Neural crest cell (in vitro differentiated cells): ENCODE measurements at regions not wholly inside any gene's neighbourhood (a gene's known extent, or its start where the extent isn't known, plus 50 kb on each side); places are given as distances from the start of the nearest gene placed in this dataset.

Experiments used
- DNase-seq: peaks from one replicate; pipeline ENCODE4 v3.0.0; 2021; ENCODE audit warnings: low read depth, mixed read lengths, low spot score
- H3K27ac Mint-ChIP-seq: one replicate; pipeline ENCODE4 v1.8.0; 2021; ENCODE audit warnings: mild to moderate bottlenecking, mixed read lengths; ENCODE audit not compliant: unreplicated experiment
- H3K27me3 Mint-ChIP-seq: 2 replicates; pipeline ENCODE4 v1.8.0; 2021; ENCODE audit warnings: low read depth, mild to moderate bottlenecking, mixed read lengths
- H3K36me3 Mint-ChIP-seq: 2 replicates; pipeline ENCODE4 v1.8.0; 2021; ENCODE audit warnings: low read depth, mild to moderate bottlenecking, mixed read lengths
- H3K4me1 Mint-ChIP-seq: 2 replicates; pipeline ENCODE4 v1.8.0; 2021; ENCODE audit warnings: mixed read lengths
- H3K4me3 Mint-ChIP-seq: one replicate; pipeline ENCODE4 v1.8.0; 2021; ENCODE audit warnings: mild to moderate bottlenecking, mixed read lengths
- H3K9me3 Mint-ChIP-seq: 2 replicates; pipeline ENCODE4 v1.8.0; 2021; ENCODE audit warnings: mixed read lengths
- TF ChIP-seq, protein P1 (sequence below): fragments of 200-600 bp; sonication (generic); conservative IDR thresholded peaks from 2 replicates; pipeline ENCODE4 v1.5.0; 2021; ENCODE audit warnings: antibody characterized with exemption, mild to moderate bottlenecking

DNA sequence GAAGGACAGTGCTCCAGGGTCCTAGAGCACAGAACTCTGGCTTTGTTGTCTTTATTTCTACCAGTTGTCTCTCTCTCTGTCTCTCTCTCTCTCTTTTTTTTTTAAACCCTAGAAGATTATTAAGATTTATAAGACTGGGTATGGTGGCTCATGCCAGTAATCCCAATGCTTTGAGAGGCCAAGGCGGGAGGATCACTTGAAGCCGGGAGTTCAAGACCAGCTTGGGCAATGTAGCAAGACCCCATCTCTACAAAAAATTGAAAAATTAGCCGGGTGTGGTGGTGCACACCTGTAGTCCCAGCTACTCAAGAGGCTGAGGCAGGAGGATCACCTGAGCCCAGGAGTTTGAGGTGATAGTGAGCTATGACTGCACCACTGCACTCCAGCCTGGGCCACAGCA is 65.0 kb upstream of the ABL1 start:
- TF ChIP-seq, protein P1, sequence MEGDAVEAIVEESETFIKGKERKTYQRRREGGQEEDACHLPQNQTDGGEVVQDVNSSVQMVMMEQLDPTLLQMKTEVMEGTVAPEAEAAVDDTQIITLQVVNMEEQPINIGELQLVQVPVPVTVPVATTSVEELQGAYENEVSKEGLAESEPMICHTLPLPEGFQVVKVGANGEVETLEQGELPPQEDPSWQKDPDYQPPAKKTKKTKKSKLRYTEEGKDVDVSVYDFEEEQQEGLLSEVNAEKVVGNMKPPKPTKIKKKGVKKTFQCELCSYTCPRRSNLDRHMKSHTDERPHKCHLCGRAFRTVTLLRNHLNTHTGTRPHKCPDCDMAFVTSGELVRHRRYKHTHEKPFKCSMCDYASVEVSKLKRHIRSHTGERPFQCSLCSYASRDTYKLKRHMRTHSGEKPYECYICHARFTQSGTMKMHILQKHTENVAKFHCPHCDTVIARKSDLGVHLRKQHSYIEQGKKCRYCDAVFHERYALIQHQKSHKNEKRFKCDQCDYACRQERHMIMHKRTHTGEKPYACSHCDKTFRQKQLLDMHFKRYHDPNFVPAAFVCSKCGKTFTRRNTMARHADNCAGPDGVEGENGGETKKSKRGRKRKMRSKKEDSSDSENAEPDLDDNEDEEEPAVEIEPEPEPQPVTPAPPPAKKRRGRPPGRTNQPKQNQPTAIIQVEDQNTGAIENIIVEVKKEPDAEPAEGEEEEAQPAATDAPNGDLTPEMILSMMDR = no peak
- peaks cover 40% of the 10 kb centered on the region for H3K4me1 Mint-ChIP-seq
- peaks cover 3% of the 10 kb centered on the region for H3K9me3 Mint-ChIP-seq
- DNase-seq = no peak
- H3K36me3 Mint-ChIP-seq = peaks cover 12% of the 10 kb centered on the region
- H3K4me3 Mint-ChIP-seq = no peak overlapping the region
- H3K27ac Mint-ChIP-seq = no peak overlapping the region
- no peaks in the 10 kb centered on the region for H3K27me3 Mint-ChIP-seq

DNA sequence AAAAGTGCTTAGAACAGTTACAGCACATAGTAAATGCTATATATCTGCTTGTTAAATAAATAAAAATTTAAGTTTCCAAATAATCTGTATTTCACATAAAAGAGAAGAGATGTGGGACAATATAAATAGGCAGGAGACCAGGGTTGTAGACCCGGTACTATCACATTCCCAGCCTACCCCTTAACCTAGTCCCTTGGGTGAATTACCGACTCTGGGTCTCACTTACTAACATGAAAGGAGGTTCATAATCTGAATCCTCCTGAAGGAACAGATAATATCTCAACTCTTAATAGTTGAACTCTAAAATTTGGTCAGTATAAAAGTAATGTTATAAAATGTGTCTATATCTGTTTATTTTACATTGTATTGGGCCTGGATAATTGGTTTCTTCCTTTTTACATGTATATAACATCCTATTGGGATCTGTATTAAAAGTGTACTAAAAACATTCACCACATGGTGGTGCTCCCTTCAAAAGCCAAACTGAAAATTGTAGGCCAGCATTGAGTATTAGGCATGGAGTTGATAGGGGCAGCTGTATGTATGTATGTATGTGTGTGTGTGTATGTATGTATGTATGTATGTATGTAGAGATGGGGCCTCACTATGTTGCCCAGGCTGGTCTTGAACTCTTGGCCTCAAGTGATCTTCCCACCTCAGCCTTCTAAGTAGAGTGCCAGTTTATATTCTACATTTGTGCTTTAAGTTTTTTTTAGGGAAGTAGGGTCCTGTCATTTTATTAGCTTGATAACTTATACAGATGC is 64.2 kb upstream of the ABL1 start:
- no peaks in the 10 kb centered on the region for H3K27me3 Mint-ChIP-seq
- H3K4me3 Mint-ChIP-seq = no peak overlapping the region
- peaks cover 18% of the 10 kb centered on the region for H3K36me3 Mint-ChIP-seq
- H3K27ac Mint-ChIP-seq = no peak overlapping the region
- peaks cover 9% of the 10 kb centered on the region for H3K9me3 Mint-ChIP-seq
- H3K4me1 Mint-ChIP-seq = peaks cover 33% of the 10 kb centered on the region
- TF ChIP-seq, protein P1 = peak; percentile 73
- DNase-seq = no peak

DNA sequence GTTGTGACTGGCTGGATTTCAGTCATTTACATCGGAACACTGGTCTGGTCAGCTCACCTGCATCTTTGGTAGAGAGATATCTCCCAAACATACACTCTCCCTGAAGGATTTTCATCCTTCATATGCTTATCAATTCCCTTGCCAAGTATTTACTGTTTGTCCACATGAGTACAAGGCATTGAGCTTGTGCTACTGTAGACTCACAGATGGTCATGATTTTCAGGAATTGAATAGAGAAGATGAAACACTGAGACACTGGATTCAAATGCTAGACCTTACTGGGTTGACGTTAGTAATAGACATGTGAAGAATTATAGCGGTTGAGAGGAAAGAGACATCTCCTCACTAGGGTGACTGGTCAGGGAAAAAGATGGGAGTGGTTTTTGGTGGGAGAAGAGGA is 62.9 kb upstream of the ABL1 start:
- TF ChIP-seq, protein P1 = no peak
- Mint-ChIP-seq H3K4me1 (peaks cover 19% of the 10 kb centered on the region), H3K27ac (no peak overlapping the region), H3K4me3 (no peak overlapping the region), H3K36me3 (peaks cover 23% of the 10 kb centered on the region), H3K27me3 (no peaks in the 10 kb centered on the region), H3K9me3 (peaks cover 14% of the 10 kb centered on the region)
- DNase-seq = no peak

DNA sequence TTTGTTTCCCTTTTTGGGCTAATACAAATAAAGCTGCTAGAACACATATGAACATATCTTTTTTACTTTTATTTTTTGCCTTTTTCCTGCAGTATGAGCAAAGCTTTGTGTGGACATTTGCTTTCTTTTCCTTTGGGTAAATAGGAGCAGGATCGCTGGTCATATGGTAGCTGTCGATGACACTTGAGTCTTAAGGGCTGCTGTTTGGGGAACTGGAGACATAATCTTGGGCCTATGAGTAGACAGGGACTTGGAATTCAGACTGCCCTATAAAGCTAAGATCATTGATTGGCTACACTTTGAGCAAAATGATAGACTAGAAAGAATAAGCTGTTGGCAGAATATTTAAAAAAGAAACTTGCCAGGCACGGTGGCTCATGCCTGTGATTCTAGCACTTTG is 60.9 kb upstream of the ABL1 start:
- H3K9me3 Mint-ChIP-seq = peaks cover 14% of the 10 kb centered on the region
- no peak for DNase-seq
- no peak overlapping the region for H3K27ac Mint-ChIP-seq
- peaks cover 5% of the 10 kb centered on the region for H3K4me1 Mint-ChIP-seq
- no peaks in the 10 kb centered on the region for H3K27me3 Mint-ChIP-seq
- H3K4me3 Mint-ChIP-seq = no peak overlapping the region
- peaks cover 23% of the 10 kb centered on the region for H3K36me3 Mint-ChIP-seq
- TF ChIP-seq, protein P1 = no peak

DNA sequence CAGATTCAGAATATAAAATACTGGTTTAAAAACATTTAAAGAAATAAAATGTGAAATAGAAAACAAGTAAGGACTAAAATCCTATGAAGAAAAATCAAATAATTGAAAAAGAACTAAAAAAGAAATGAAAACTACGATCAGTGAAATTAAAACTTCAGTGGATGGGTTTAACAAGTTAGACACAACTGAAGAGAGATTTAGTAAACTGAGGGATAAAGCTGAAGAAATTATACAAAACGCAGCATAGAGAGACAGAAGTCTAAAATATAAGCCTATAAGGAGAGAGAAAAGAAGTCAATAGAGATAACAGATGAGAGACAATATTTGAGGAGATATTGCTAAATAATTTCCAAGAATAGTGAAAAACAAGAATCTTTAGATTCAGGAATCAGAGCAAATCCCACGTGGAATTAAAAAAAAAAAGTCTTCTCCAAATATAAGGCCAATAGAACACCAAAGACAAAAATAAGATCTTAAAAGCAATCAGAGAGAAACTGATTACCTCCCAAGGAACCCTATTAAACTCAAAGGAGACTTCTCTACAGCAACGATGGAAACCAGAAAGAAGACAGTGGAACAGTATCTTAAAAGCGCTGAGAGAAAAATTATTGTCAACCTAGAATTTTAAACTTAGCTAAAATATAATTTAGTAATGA is 59.6 kb upstream of the ABL1 start:
- Mint-ChIP-seq H3K4me3 (no peak overlapping the region), H3K27ac (no peak overlapping the region), H3K27me3 (no peaks in the 10 kb centered on the region), H3K4me1 (peaks cover 9% of the 10 kb centered on the region), H3K36me3 (peaks cover 23% of the 10 kb centered on the region), H3K9me3 (peaks cover 14% of the 10 kb centered on the region)
- DNase-seq = no peak
- TF ChIP-seq, protein P1 = no peak
